ENCODE measurements at regions not wholly inside any gene's neighbourhood (a gene's known extent, or its start where the extent isn't known, plus 50 kb on each side); places are given as distances from the start of the nearest gene placed in this dataset.
"Not testable (repeated sequence)": the region's sequence is repeated elsewhere in the genome, so short reads cannot be mapped to it uniquely, and the experiment has no call there.

- DNase-seq, result no peak
These were observed 120.2 kb upstream of the NCAM2 start for GRCh38 chr21:20877976-20878375.

GRCh38 chr21:20882462-20883407, 115.5 kb upstream of the NCAM2 start:
- DNase-seq, result peak; percentile 57

GRCh38 chr21:20883408-20883800, 114.8 kb upstream of the NCAM2 start:
- no peak for DNase-seq

GRCh38 chr21:20902511-20902910, 95.7 kb upstream of the NCAM2 start:
- DNase-seq, result no peak

GRCh38 chr21:20902998-20903397, 95.2 kb upstream of the NCAM2 start:
- no peak for DNase-seq

GRCh38 chr21:20927555-20927954, 70.7 kb upstream of the NCAM2 start:
- DNase-seq, result not testable (repeated sequence)

GRCh38 chr21:20942523-20942922, 55.7 kb upstream of the NCAM2 start:
- no peak for DNase-seq

- no peak for DNase-seq
These were observed 54.6 kb upstream of the NCAM2 start for GRCh38 chr21:20943561-20943997.

- DNase-seq, result no peak
These were observed 54.1 kb upstream of the NCAM2 start for GRCh38 chr21:20944139-20944538.

GRCh38 chr21:20946701-20947100, 51.5 kb upstream of the NCAM2 start:
- no peak for DNase-seq

Data from NCI-H748 treated with DMSO at 0.1 percent for 48 hours (cell line).